HepG2 (cell line): ENCODE measurements at regions not wholly inside any gene's neighbourhood (a gene's known extent, or its start where the extent isn't known, plus 50 kb on each side); places are given as distances from the start of the nearest gene placed in this dataset.

ENCODE experiments used
- ATAC-seq: fragments of 200-7000 bp; cut with Tn5 transposase; 3 replicates; pipeline ENCODE4 v1.9.1; 2020; ENCODE audit warnings: mild to moderate bottlenecking, moderate library complexity
- BruUV-seq: library from RNA; stranded (reverse); fragments of 400-500 nt; replicated peaks from 2 replicates; lab custom pipeline; 2021; lab: Mats Ljungman, UMichigan
- CTCF ChIA-PET: fragments of 300-600 bp; formaldehyde crosslinking; extraction: SDS; loops from one replicate; lab custom pipeline; 2021; ENCODE audit warnings: low total read pairs, inconsistent platforms, low intra/inter-chr PET ratio; lab: Yijun Ruan, JAX
- POLR2A ChIA-PET: fragments of 350-600 bp; sonication (Branson Sonifier 250); formaldehyde crosslinking; loops from one replicate; lab custom pipeline; 2020; ENCODE audit warnings: antibody characterized with exemption, inconsistent platforms; lab: Yijun Ruan, JAX
- DNase-seq: peaks from one replicate; pipeline ENCODE4 v3.0.0-alpha.2; 2015; ENCODE audit warnings: low spot score
- FAIRE-seq: peaks from 3 replicates; lab custom pipeline; 2011; peaks lifted over from hg19 to GRCh38; lab: Jason Lieb, UNC
- H2AFZ ChIP-seq: one replicate; pipeline ENCODE4 v1.6.1; 2011; ENCODE audit warnings: low read length, inconsistent platforms
- H3K27ac ChIP-seq: fragments of 300-600 bp; 3 replicates; pipeline ENCODE4 v1.8.0; 2011; ENCODE audit warnings: mixed run types, mild to moderate bottlenecking, mixed read lengths, low read length, inconsistent platforms; ENCODE audit not compliant: insufficient read depth; ENCODE audit errors: extremely low read length
- H3K27me3 ChIP-seq, 2 experiments: fragments of 200-600 bp in 1 of 2; 2 replicates in 1 of 2; 3 replicates in 1 of 2; pipeline versions ENCODE4 v1.6.0 to v1.8.0; 2011; ENCODE audit warnings: low read length in 2 of 2, mild to moderate bottlenecking in 2 of 2, moderate library complexity in 2 of 2, inconsistent platforms in 1 of 2; ENCODE audit not compliant: insufficient read depth in 2 of 2, control insufficient read depth in 1 of 2
- H3K36me3 ChIP-seq, 2 experiments: fragments of 200-600 bp in 1 of 2; replicated peaks in 1 of 2; 2 replicates in 1 of 2; 3 replicates in 1 of 2; pipeline versions ENCODE4 v1.5.1 to v1.8.0; 2011; ENCODE audit warnings: low read length in 2 of 2, inconsistent platforms in 1 of 2; ENCODE audit not compliant: insufficient read depth in 2 of 2, control insufficient read depth in 1 of 2
- H3K4me1 ChIP-seq: 2 replicates; pipeline ENCODE4 v1.5.1; 2012; ENCODE audit warnings: low read length, inconsistent platforms; ENCODE audit not compliant: insufficient read depth
- H3K4me2 ChIP-seq: 2 replicates; pipeline ENCODE4 v1.6.0; 2011; ENCODE audit warnings: low read depth, low read length, inconsistent platforms
- H3K4me3 ChIP-seq, 3 experiments: fragments of 200-600 bp in 1 of 3; sonication (generic), shearing (Covaris generic) in 1 of 3; replicated peaks in 1 of 3; 2 replicates each; pipeline ENCODE4 v1.5.1; 2011 to 2016; ENCODE audit warnings: low read length in 3 of 3, inconsistent platforms in 2 of 3, low read depth in 2 of 3, mild to moderate bottlenecking in 2 of 3, control low read depth in 1 of 3, mixed read lengths in 1 of 3; ENCODE audit not compliant: insufficient read depth in 1 of 3
- H3K79me2 ChIP-seq: one replicate; pipeline ENCODE4 v1.6.1; 2011; ENCODE audit warnings: low read length, inconsistent platforms; ENCODE audit not compliant: insufficient read depth
- H3K9ac ChIP-seq: 2 replicates; pipeline ENCODE4 v1.6.0; 2011; ENCODE audit warnings: mild to moderate bottlenecking, low read depth, low read length, inconsistent platforms; ENCODE audit not compliant: insufficient read depth
- H3K9me3 ChIP-seq: 2 replicates; pipeline ENCODE4 v1.5.1; 2012; ENCODE audit warnings: mild to moderate bottlenecking, low read length
- H4K20me1 ChIP-seq: 2 replicates; pipeline ENCODE4 v1.6.0; 2011; ENCODE audit warnings: inconsistent platforms, mild to moderate bottlenecking, low read length, moderate library complexity; ENCODE audit not compliant: insufficient read depth
- CENPT ChIP-seq: sonication (generic); formaldehyde crosslinking; IDR thresholded peaks from 2 replicates; pipeline ENCODE4 v1.8.0; 2022; ENCODE audit warnings: low read depth, mild to moderate bottlenecking, moderate library complexity, missing genetic modification reagents
- HDAC6 ChIP-seq: fragments of 200-600 bp; sonication (generic); IDR thresholded peaks from 2 replicates; pipeline ENCODE4 v1.7.0; 2017; ENCODE audit warnings: mild to moderate bottlenecking, antibody characterized with exemption, low read length, low read depth
- MNT ChIP-seq: fragments of 450-650 bp; IDR thresholded peaks from 2 replicates; pipeline ENCODE4 v1.6.1; 2016
- NFKB2 ChIP-seq: sonication (generic); formaldehyde crosslinking; IDR thresholded peaks from 2 replicates; pipeline ENCODE4 v1.4.0; 2020; ENCODE audit warnings: missing genetic modification reagents, borderline replicate concordance
- POLR2AphosphoS5 ChIP-seq: IDR thresholded peaks from 2 replicates; pipeline ENCODE4 v1.6.1; 2012; ENCODE audit warnings: low read depth, low read length
- RBAK ChIP-seq: sonication (generic); formaldehyde crosslinking; IDR thresholded peaks from 2 replicates; pipeline ENCODE4 v1.5.1; 2020; ENCODE audit warnings: mild to moderate bottlenecking, missing genetic modification reagents
- STAG1 ChIP-seq: sonication (generic); formaldehyde crosslinking; IDR thresholded peaks from 2 replicates; pipeline ENCODE4 v1.4.0; 2020; ENCODE audit warnings: missing genetic modification reagents
- ZNF496 ChIP-seq: sonication (generic); formaldehyde crosslinking; IDR thresholded peaks from 2 replicates; pipeline ENCODE4 v1.8.1; 2023; ENCODE audit warnings: mild to moderate bottlenecking, moderate library complexity, missing genetic modification reagents; ENCODE audit not compliant: insufficient replicate concordance
- ZNF549 ChIP-seq: sonication (generic); formaldehyde crosslinking; IDR thresholded peaks from 2 replicates; pipeline ENCODE4 v1.5.0; 2020; ENCODE audit warnings: missing genetic modification reagents
- ZNF883 ChIP-seq: sonication (generic); formaldehyde crosslinking; IDR thresholded peaks from 2 replicates; pipeline ENCODE4 v1.5.1; 2020; ENCODE audit warnings: mild to moderate bottlenecking, missing genetic modification reagents; ENCODE audit errors: not compliant biosample characterization
- ZSCAN9 ChIP-seq: IDR thresholded peaks from 2 replicates; pipeline ENCODE4 v1.6.1; 2016; ENCODE audit warnings: borderline replicate concordance
- WGBS: methylation state at CpG from one replicate; pipeline ENCODE4 v1.1.6; 2017; ENCODE audit warnings: low lambda C conversion rate; 5-methylcytosine and 5-hydroxymethylcytosine counted together
- in situ Hi-C: cut with HindIII; loops from 2 replicates; pipeline ENCODE4 v1.10.0; 2017; ENCODE audit warnings: low pct_unique_long_range_greater_than_20kb; ENCODE audit not compliant: extremely low pct_ligation_motif_present
- intact Hi-C: fragments of 100-400 bp; cut with micrococcal nuclease; formaldehyde crosslinking; loops from one replicate; pipeline ENCODE4 v1.10.0; 2022; ENCODE audit not compliant: unreplicated experiment

- ChIA-PET CTCF (no interaction called here), POLR2A (no interaction called here)
- intact Hi-C loops (no loop called here), in situ Hi-C loops (no loop called here)
- BruUV-seq: no TSS peak
- FAIRE-seq (no peak), DNase-seq (no peak), ATAC-seq (no peak)
- Histone ChIP-seq H3K9ac (no peak overlapping the region), H3K36me3 (no peaks in the 10 kb centered on the region), H3K9me3 (no peaks in the 10 kb centered on the region), H3K79me2 (no peaks in the 10 kb centered on the region), H3K27ac (no peak overlapping the region), H3K27me3 (no peaks in the 10 kb centered on the region), H3K4me2 (no peak overlapping the region), H3K4me3 (no peak overlapping the region), H3K4me1 (no peaks in the 10 kb centered on the region), H4K20me1 (no peaks in the 10 kb centered on the region), H2AFZ (no peak overlapping the region)
- TF ChIP-seq RBAK (peak; percentile 77; the same call in 1 of the 2 replicates), HDAC6 (no peak), ZSCAN9 (no peak), POLR2AphosphoS5 (no peak), NFKB2 (CRISPR knock-in tag) (no peak)
- WGBS: 47% methylated on average over 5 of the region's 5 CpGs
Observed at GRCh38 chr16:50986453-50986852, 164.6 kb downstream of the SALL1 start.

- TF ChIP-seq ZNF549 (CRISPR knock-in tag) (no peak), MNT (peak; percentile 67), ZNF883 (CRISPR knock-in tag) (no peak), ZNF496 (CRISPR knock-in tag) (no peak), STAG1 (CRISPR knock-in tag) (no peak), CENPT (CRISPR knock-in tag) (no peak)
- intact Hi-C loops: no loop called here
- in situ Hi-C loops: no loop called here
- WGBS: 0% methylated on average over 2 of the region's 2 CpGs
- H3K9me3 ChIP-seq: no peaks in the 10 kb centered on the region
- H3K79me2 ChIP-seq: no peaks in the 10 kb centered on the region
- no peak for ATAC-seq
- no peak overlapping the region for H3K4me2 ChIP-seq
- H3K4me1 ChIP-seq: no peaks in the 10 kb centered on the region
- no peaks in the 10 kb centered on the region for H4K20me1 ChIP-seq
- no peaks in the 10 kb centered on the region for H3K27me3 ChIP-seq
- CTCF ChIA-PET: no interaction called here
- FAIRE-seq: no peak
- no peak overlapping the region for H3K4me3 ChIP-seq
- H3K27ac ChIP-seq: no peak overlapping the region
- no peak for DNase-seq
- no peaks in the 10 kb centered on the region for H3K36me3 ChIP-seq
- no peak overlapping the region for H2AFZ ChIP-seq
- H3K9ac ChIP-seq: no peak overlapping the region
- POLR2A ChIA-PET: no interaction called here
- no TSS peak for BruUV-seq
Observed at GRCh38 chr16:50985733-50986132, 165.3 kb downstream of the SALL1 start.
